ENCODE measurements at regions not wholly inside any gene's neighbourhood (a gene's known extent, or its start where the extent isn't known, plus 50 kb on each side); places are given as distances from the start of the nearest gene placed in this dataset.

- no peak for DNase-seq
These were observed 163.5 kb downstream of the IRF8 start for GRCh38 chr16:86062271-86062965.

- DNase-seq, result no peak
These were observed 164.9 kb downstream of the IRF8 start for GRCh38 chr16:86063760-86064405.

- no peak for DNase-seq
These were observed 165.7 kb downstream of the IRF8 start for GRCh38 chr16:86064431-86065250.

GRCh38 chr16:86065711-86066110 is 166.7 kb downstream of the IRF8 start:
- no peak for DNase-seq

- DNase-seq, result no peak
These were observed 167.8 kb downstream of the IRF8 start for GRCh38 chr16:86066811-86067210.

- DNase-seq, result no peak
These were observed 168.6 kb downstream of the IRF8 start for GRCh38 chr16:86067516-86067915.

GRCh38 chr16:86067936-86068335 is 169.0 kb downstream of the IRF8 start:
- no peak for DNase-seq

- no peak for DNase-seq
These were observed 169.8 kb downstream of the IRF8 start for GRCh38 chr16:86068722-86069121.

GRCh38 chr16:86069736-86070298 is 170.9 kb downstream of the IRF8 start:
- no peak for DNase-seq

- no peak for DNase-seq
These were observed 171.5 kb downstream of the IRF8 start for GRCh38 chr16:86070484-86070883.

GRCh38 chr16:86070971-86071370 is 172.0 kb downstream of the IRF8 start:
- no peak for DNase-seq

- no peak for DNase-seq
These were observed 172.8 kb downstream of the IRF8 start for GRCh38 chr16:86071611-86072240.

- no peak for DNase-seq
These were observed 173.6 kb downstream of the IRF8 start for GRCh38 chr16:86072328-86073102.

GRCh38 chr16:86073103-86073625 is 174.2 kb downstream of the IRF8 start:
- no peak for DNase-seq

- no peak for DNase-seq
These were observed 175.0 kb downstream of the IRF8 start for GRCh38 chr16:86073763-86074493.

- no peak for DNase-seq
These were observed 175.9 kb downstream of the IRF8 start for GRCh38 chr16:86074651-86075487.

- DNase-seq, result no peak
These were observed 176.5 kb downstream of the IRF8 start for GRCh38 chr16:86075488-86075785.

GRCh38 chr16:86075839-86076440 is 177.0 kb downstream of the IRF8 start:
- no peak for DNase-seq

GRCh38 chr16:86076606-86077005 is 177.6 kb downstream of the IRF8 start:
- DNase-seq, result no peak
